ENCODE measurements at regions not wholly inside any gene's neighbourhood (a gene's known extent, or its start where the extent isn't known, plus 50 kb on each side); places are given as distances from the start of the nearest gene placed in this dataset.

DNA sequence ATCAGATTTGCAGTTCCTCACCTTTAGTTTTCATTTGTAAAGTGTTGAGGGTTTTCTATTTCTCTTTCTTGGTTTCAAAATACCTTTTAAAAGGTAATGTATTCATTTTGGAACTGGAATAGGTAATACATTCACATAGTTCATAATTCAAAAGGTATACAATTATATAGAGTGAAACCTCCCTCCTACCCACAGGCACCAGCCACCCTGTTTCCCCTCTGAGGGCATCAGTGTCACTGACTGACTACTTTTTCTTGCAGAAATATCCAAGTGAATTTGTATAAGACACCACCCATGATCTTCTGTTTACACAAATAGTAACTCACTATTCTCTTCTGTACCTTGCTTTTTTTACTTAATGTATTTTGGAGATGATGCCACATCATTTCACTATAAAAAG lies 139.6 kb upstream of the EGLN3 start:
- ATAC-seq (no peak), DNase-seq (ENCODE audit: low spot score) (no peak), FAIRE-seq (no peak)
- in situ Hi-C loops (cut with HindIII; ENCODE audit: extremely low pct_ligation_motif_present, low pct_unique_long_range_greater_than_20kb): no loop called here
- no peak for TF ChIP-seq IKZF1 (IDR thresholded peaks at IDR 0.05)
- TF ChIP-seq SRSF9 (IDR thresholded peaks at IDR 0.05; ENCODE audit: borderline replicate concordance, insufficient read depth, low read depth, low read length, poor library complexity, severe bottlenecking): no peak
- TF ChIP-seq MAFG (CRISPR knock-in tag; IDR thresholded peaks at IDR 0.05): no peak
- TF ChIP-seq ELF3 (CRISPR knock-in tag; IDR thresholded peaks at IDR 0.05): no peak
- TF ChIP-seq REXO4 (CRISPR knock-in tag; IDR thresholded peaks at IDR 0.05; ENCODE audit: borderline replicate concordance): no peak
- TF ChIP-seq ZBTB8A (CRISPR knock-in tag; IDR thresholded peaks at IDR 0.05; ENCODE audit: borderline replicate concordance, low read depth): no peak
- TF ChIP-seq GZF1 (CRISPR knock-in tag; IDR thresholded peaks at IDR 0.05): no peak
- no peak for TF ChIP-seq KLF6 (CRISPR knock-in tag; IDR thresholded peaks at IDR 0.05)
- no peak for TF ChIP-seq ZNF609 (CRISPR knock-in tag; IDR thresholded peaks at IDR 0.05; ENCODE audit: borderline replicate concordance)
- TF ChIP-seq POLR2G (IDR thresholded peaks at IDR 0.05; ENCODE audit: low read depth, low read length): no peak
- TF ChIP-seq, protein P1, sequence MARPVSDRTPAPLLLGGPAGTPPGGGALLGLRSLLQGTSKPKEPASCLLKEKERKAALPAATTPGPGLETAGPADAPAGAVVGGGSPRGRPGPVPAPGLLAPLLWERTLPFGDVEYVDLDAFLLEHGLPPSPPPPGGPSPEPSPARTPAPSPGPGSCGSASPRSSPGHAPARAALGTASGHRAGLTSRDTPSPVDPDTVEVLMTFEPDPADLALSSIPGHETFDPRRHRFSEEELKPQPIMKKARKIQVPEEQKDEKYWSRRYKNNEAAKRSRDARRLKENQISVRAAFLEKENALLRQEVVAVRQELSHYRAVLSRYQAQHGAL (CRISPR knock-in tag; IDR thresholded peaks at IDR 0.05; ENCODE audit: not compliant biosample characterization): no peak
- no peak for TF ChIP-seq ZNF792 (CRISPR knock-in tag; IDR thresholded peaks at IDR 0.05)
- TF ChIP-seq FOXC1 (CRISPR knock-in tag; IDR thresholded peaks at IDR 0.05; ENCODE audit: borderline replicate concordance): no peak
- TF ChIP-seq ZNF614 (CRISPR knock-in tag; IDR thresholded peaks at IDR 0.05; ENCODE audit: borderline replicate concordance): no peak
- no peak for TF ChIP-seq ZNF775 (CRISPR knock-in tag; IDR thresholded peaks at IDR 0.05; ENCODE audit: borderline replicate concordance)
- Histone ChIP-seq H3K4me1 (ENCODE audit: insufficient read depth, low read length) (no peaks in the 10 kb centered on the region), H4K20me1 (ENCODE audit: insufficient read depth, low read length) (no peaks in the 10 kb centered on the region), H3K36me3 (replicated peaks in 1 of 2; ENCODE audit: control insufficient read depth in 1 of 2, insufficient read depth in 2 of 2, low read length in 2 of 2) (no peaks in the 10 kb centered on the region), H3K27me3 (ENCODE audit: control insufficient read depth in 1 of 2, insufficient read depth in 2 of 2, low read length in 2 of 2) (0 out of 5 replicates have a peak, but pooled peaks cover 0 to 12% of the 10 kb centered on the region in 2 experiments), H3K9me3 (ENCODE audit: low read length) (no peaks in the 10 kb centered on the region), H3K4me3 (replicated peaks in 1 of 3; ENCODE audit: insufficient read depth in 1 of 3, low read depth in 2 of 3, low read length in 3 of 3) (no peak overlapping the region), H3K9ac (ENCODE audit: insufficient read depth, low read depth, low read length) (no peak overlapping the region), H3K79me2 (ENCODE audit: insufficient read depth, low read length) (no peaks in the 10 kb centered on the region), H3K4me2 (ENCODE audit: low read depth, low read length) (no peak overlapping the region), H3K27ac (ENCODE audit: extremely low read length, insufficient read depth, low read length) (no peak overlapping the region), H2AFZ (ENCODE audit: low read length) (no peak overlapping the region)
- ChIA-PET POLR2A (no interaction called here), CTCF (ENCODE audit: low intra/inter-chr PET ratio, low total read pairs) (no interaction called here)
- intact Hi-C loops (cut with micrococcal nuclease; ENCODE audit: unreplicated experiment): loop anchor here (10.0 kb wide), 1 partner anchor 1516 kb away; no protein-coding TSS in a partner anchor
- no TSS peak for BruUV-seq (replicated peaks)

Data from HepG2 (cell line).